MM.1S (cell line): ENCODE measurements at regions not wholly inside any gene's neighbourhood (a gene's known extent, or its start where the extent isn't known, plus 50 kb on each side); places are given as distances from the start of the nearest gene placed in this dataset.

Experiments
- DNase-seq: peaks from one replicate; pipeline ENCODE4 v3.0.0-alpha.2; 2015
- H2AFZ ChIP-seq: fragments of 300-600 bp; sonication (generic); 2 replicates; pipeline ENCODE4 v1.6.0; 2016; ENCODE audit warnings: antibody characterized with exemption, low read length
- H3F3A ChIP-seq: fragments of 300-600 bp; sonication (generic); 2 replicates; pipeline ENCODE4 v1.6.1; 2016; ENCODE audit warnings: mild to moderate bottlenecking, antibody characterized with exemption, low read length, moderate library complexity, mixed read lengths; ENCODE audit not compliant: insufficient read depth
- H3K27ac ChIP-seq: fragments of 300-600 bp; sonication (generic); 2 replicates; pipeline ENCODE4 v1.5.1; 2016; ENCODE audit warnings: mild to moderate bottlenecking, low read length
- H3K27me3 ChIP-seq: fragments of 300-600 bp; sonication (generic); replicated peaks from 2 replicates; pipeline ENCODE4 v1.6.0; 2016; ENCODE audit warnings: low read length; ENCODE audit not compliant: insufficient read depth
- H3K36me3 ChIP-seq: fragments of 300-600 bp; sonication (generic); replicated peaks from 2 replicates; pipeline ENCODE4 v1.6.1; 2016; ENCODE audit warnings: mild to moderate bottlenecking, low read length, mixed read lengths; ENCODE audit not compliant: insufficient read depth
- H3K4me1 ChIP-seq: fragments of 300-600 bp; sonication (generic); 2 replicates; pipeline ENCODE4 v1.6.1; 2016; ENCODE audit warnings: low read length, mixed read lengths
- H3K4me2 ChIP-seq: fragments of 300-600 bp; sonication (generic); 2 replicates; pipeline ENCODE4 v1.6.0; 2016; ENCODE audit warnings: low read depth, low read length
- H3K4me3 ChIP-seq: fragments of 300-600 bp; sonication (generic); 2 replicates; pipeline ENCODE4 v1.5.1; 2016; ENCODE audit warnings: low read length, mixed read lengths
- H3K79me2 ChIP-seq: fragments of 300-600 bp; sonication (generic); 2 replicates; pipeline ENCODE4 v1.6.1; 2016; ENCODE audit warnings: mixed run types, low read length, mixed read lengths
- H3K9ac ChIP-seq: fragments of 300-600 bp; sonication (generic); 2 replicates; pipeline ENCODE4 v1.6.1; 2016; ENCODE audit warnings: low read length, mixed read lengths
- H3K9me2 ChIP-seq: fragments of 300-600 bp; sonication (generic); replicated peaks from 2 replicates; pipeline ENCODE4 v1.6.1; 2016; ENCODE audit warnings: mild to moderate bottlenecking, low read length, mixed read lengths; ENCODE audit not compliant: insufficient read depth
- H3K9me3 ChIP-seq: fragments of 300-600 bp; sonication (generic); replicated peaks from 2 replicates; pipeline ENCODE4 v1.6.1; 2016; ENCODE audit warnings: mild to moderate bottlenecking, low read length, mixed read lengths; ENCODE audit not compliant: insufficient read depth
- H4K20me1 ChIP-seq: fragments of 300-600 bp; sonication (generic); 2 replicates; pipeline ENCODE4 v1.6.1; 2016; ENCODE audit warnings: mild to moderate bottlenecking, low read length, moderate library complexity, mixed read lengths; ENCODE audit not compliant: insufficient read depth
- CTCF ChIP-seq: fragments of 300-600 bp; sonication (generic); IDR thresholded peaks from 2 replicates; pipeline ENCODE4 v1.5.1; 2016; ENCODE audit warnings: antibody characterized with exemption, low read length, mixed read lengths
- EZH2 ChIP-seq: fragments of 300-600 bp; sonication (generic); optimal IDR thresholded peaks from 2 replicates; pipeline ENCODE3; 2017; ENCODE audit warnings: low read depth, mild to moderate bottlenecking, antibody characterized with exemption, low read length, mixed read lengths
- EZH2phosphoT487 ChIP-seq: fragments of 300-600 bp; sonication (generic); IDR thresholded peaks from 2 replicates; pipeline ENCODE4 v1.6.1; 2018; ENCODE audit warnings: antibody characterized with exemption, low read length

GRCh38 chr16:76784530-76784929 is 406.5 kb upstream of the MON1B start:
- H3K27me3 ChIP-seq, result no peaks in the 10 kb centered on the region
- TF ChIP-seq EZH2phosphoT487 (no peak), EZH2 (no peak), CTCF (no peak)
- H3K27ac ChIP-seq, result no peak overlapping the region
- no peaks in the 10 kb centered on the region for H4K20me1 ChIP-seq
- no peaks in the 10 kb centered on the region for H3K36me3 ChIP-seq
- H3K4me3 ChIP-seq, result no peak overlapping the region
- H2AFZ ChIP-seq, result no peak overlapping the region
- no peak overlapping the region for H3K4me2 ChIP-seq
- no peaks in the 10 kb centered on the region for H3F3A ChIP-seq
- no peaks in the 10 kb centered on the region for H3K9me2 ChIP-seq
- no peaks in the 10 kb centered on the region for H3K9me3 ChIP-seq
- H3K79me2 ChIP-seq, result no peaks in the 10 kb centered on the region
- H3K4me1 ChIP-seq, result no peaks in the 10 kb centered on the region
- H3K9ac ChIP-seq, result no peak overlapping the region
- no peak for DNase-seq

GRCh38 chr16:76787394-76787793 is 403.6 kb upstream of the MON1B start:
- Histone ChIP-seq H3K79me2 (no peaks in the 10 kb centered on the region), H3K4me2 (no peak overlapping the region), H3K9ac (no peak overlapping the region), H3K4me3 (no peak overlapping the region), H2AFZ (no peak overlapping the region), H3F3A (no peaks in the 10 kb centered on the region), H3K9me2 (no peaks in the 10 kb centered on the region), H3K4me1 (no peaks in the 10 kb centered on the region), H3K9me3 (no peaks in the 10 kb centered on the region), H3K27me3 (no peaks in the 10 kb centered on the region), H3K36me3 (no peaks in the 10 kb centered on the region), H4K20me1 (no peaks in the 10 kb centered on the region), H3K27ac (no peak overlapping the region)
- TF ChIP-seq EZH2 (no peak), EZH2phosphoT487 (no peak), CTCF (no peak)
- DNase-seq, result no peak

DNA sequence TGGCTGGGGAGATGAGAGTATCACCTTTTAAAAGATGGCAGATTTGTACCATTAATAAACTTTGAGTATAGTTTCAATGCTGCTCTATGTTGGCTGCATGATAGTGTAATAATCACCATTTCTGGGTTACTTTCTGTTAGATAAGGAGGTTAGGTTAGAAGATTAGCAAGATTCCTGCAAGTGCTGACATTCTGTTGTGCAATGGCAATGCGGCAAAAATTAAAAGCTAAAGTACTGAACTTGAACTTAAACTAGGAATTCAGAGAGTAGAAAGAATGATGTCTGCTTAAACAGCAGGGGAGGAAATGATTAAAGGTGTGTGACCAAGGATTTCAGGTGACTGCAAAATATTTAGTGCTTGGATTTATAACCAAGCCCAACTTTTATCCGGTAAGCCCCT is 399.8 kb upstream of the MON1B start:
- Histone ChIP-seq H2AFZ (no peak overlapping the region), H3K27me3 (no peaks in the 10 kb centered on the region), H3K9me2 (no peaks in the 10 kb centered on the region), H3K4me1 (no peaks in the 10 kb centered on the region), H3K27ac (no peak overlapping the region), H3K4me3 (no peak overlapping the region), H3K79me2 (no peaks in the 10 kb centered on the region), H3K36me3 (no peaks in the 10 kb centered on the region), H3K9ac (no peak overlapping the region), H3F3A (no peaks in the 10 kb centered on the region), H4K20me1 (no peaks in the 10 kb centered on the region), H3K4me2 (no peak overlapping the region), H3K9me3 (no peaks in the 10 kb centered on the region)
- TF ChIP-seq EZH2 (no peak), EZH2phosphoT487 (no peak), CTCF (no peak)
- DNase-seq, result no peak

DNA sequence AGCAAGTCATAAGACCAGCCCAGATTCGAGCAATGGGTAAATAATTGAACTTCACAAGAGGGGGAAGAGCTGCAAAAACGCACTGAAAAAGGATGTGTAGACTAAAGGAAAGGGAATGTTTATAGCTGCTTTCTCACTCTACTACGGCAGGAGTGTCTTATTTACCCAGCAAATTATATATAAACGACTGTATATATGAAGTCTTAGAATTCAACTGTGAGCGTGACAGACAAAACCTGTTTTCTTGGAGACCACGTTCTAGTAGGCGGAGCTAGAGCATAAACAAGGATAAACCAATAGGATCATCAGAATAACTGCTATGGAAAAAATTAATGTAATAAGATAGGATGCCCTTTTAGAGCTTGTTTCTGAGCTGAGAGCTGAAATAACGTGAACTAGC is 394.6 kb upstream of the MON1B start:
- H3F3A ChIP-seq, result no peaks in the 10 kb centered on the region
- TF ChIP-seq EZH2 (no peak), EZH2phosphoT487 (no peak), CTCF (no peak)
- no peak for DNase-seq
- no peaks in the 10 kb centered on the region for H3K36me3 ChIP-seq
- no peaks in the 10 kb centered on the region for H3K4me1 ChIP-seq
- no peaks in the 10 kb centered on the region for H3K79me2 ChIP-seq
- no peak overlapping the region for H3K4me2 ChIP-seq
- H3K27me3 ChIP-seq, result no peaks in the 10 kb centered on the region
- H3K9ac ChIP-seq, result no peak overlapping the region
- H3K27ac ChIP-seq, result no peak overlapping the region
- H3K9me3 ChIP-seq, result no peaks in the 10 kb centered on the region
- H3K9me2 ChIP-seq, result no peaks in the 10 kb centered on the region
- H3K4me3 ChIP-seq, result no peak overlapping the region
- no peaks in the 10 kb centered on the region for H4K20me1 ChIP-seq
- H2AFZ ChIP-seq, result no peak overlapping the region
